Endothelial cell of umbilical vein (primary cell): ENCODE measurements at regions not wholly inside any gene's neighbourhood (a gene's known extent, or its start where the extent isn't known, plus 50 kb on each side); places are given as distances from the start of the nearest gene placed in this dataset.

Experiments used
- BruUV-seq: library from RNA; stranded (reverse); fragments of 400-500 nt; replicated peaks from 2 replicates; lab custom pipeline; 2021; lab: Mats Ljungman, UMichigan
- CTCF ChIA-PET: fragments of 300-600, 350-600 bp; sonication (Branson Sonifier 250); formaldehyde crosslinking; loops from one replicate; lab custom pipeline; 2021; ENCODE audit warnings: antibody characterized with exemption, inconsistent platforms; lab: Charles Lee
- POLR2A ChIA-PET: fragments of 300-600, 350-600 bp; sonication (Branson Sonifier 250); formaldehyde crosslinking; loops from one replicate; lab custom pipeline; 2021; ENCODE audit warnings: antibody characterized with exemption, inconsistent platforms; lab: Charles Lee
- DNase-seq: peaks from one replicate; pipeline ENCODE4 v3.0.0-alpha.2; 2011; ENCODE audit warnings: low read depth, low spot score
- FAIRE-seq: peaks from 2 replicates; lab custom pipeline; 2011; peaks lifted over from hg19 to GRCh38; lab: Jason Lieb, UNC
- H2AFZ ChIP-seq: 2 replicates; pipeline ENCODE4 v1.6.0; 2012; ENCODE audit warnings: low read depth, low read length, control low read depth, inconsistent platforms
- H3K27ac ChIP-seq: 2 replicates; pipeline ENCODE4 v1.5.1; 2011; ENCODE audit warnings: low read depth, mild to moderate bottlenecking, control low read depth, low read length, moderate library complexity; ENCODE audit not compliant: insufficient read depth
- H3K27me3 ChIP-seq, 2 experiments: 2 replicates each; pipeline versions ENCODE4 v1.6.0 to v1.6.1; 2011; ENCODE audit warnings: low read length in 2 of 2, mixed read lengths in 1 of 2; ENCODE audit not compliant: control insufficient read depth in 2 of 2, insufficient read depth in 2 of 2
- H3K36me3 ChIP-seq, 2 experiments: 2 replicates in 1 of 2; 3 replicates in 1 of 2; pipeline ENCODE4 v1.5.1; 2011; ENCODE audit warnings: low read length in 2 of 2, mild to moderate bottlenecking in 1 of 2, moderate library complexity in 1 of 2; ENCODE audit not compliant: control insufficient read depth in 2 of 2, insufficient read depth in 2 of 2; ENCODE audit errors: extremely low read depth in 1 of 2
- H3K4me1 ChIP-seq: 3 replicates; pipeline ENCODE4 v1.5.1; 2011; ENCODE audit warnings: mild to moderate bottlenecking, low read length; ENCODE audit not compliant: control insufficient read depth, insufficient read depth; ENCODE audit errors: extremely low read depth
- H3K4me2 ChIP-seq: 2 replicates; pipeline ENCODE4 v1.6.1; 2011; ENCODE audit warnings: low read length, control low read depth, mixed read lengths; ENCODE audit not compliant: insufficient read depth
- H3K4me3 ChIP-seq, 3 experiments: fragments of 200-600 bp in 1 of 3; sonication (generic), shearing (Covaris generic) in 1 of 3; replicated peaks in 1 of 3; 2 replicates each; pipeline ENCODE4 v1.5.1; 2011 to 2016; ENCODE audit warnings: control low read depth in 3 of 3, low read length in 3 of 3, mild to moderate bottlenecking in 2 of 3, inconsistent platforms in 1 of 3, low read depth in 1 of 3, moderate library complexity in 1 of 3; ENCODE audit not compliant: insufficient read depth in 1 of 3
- H3K79me2 ChIP-seq: 2 replicates; pipeline ENCODE4 v1.6.0; 2012; ENCODE audit warnings: low read length, inconsistent platforms; ENCODE audit not compliant: control insufficient read depth, insufficient read depth
- H3K9ac ChIP-seq: replicated peaks from 2 replicates; pipeline ENCODE3; 2011; ENCODE audit warnings: low read length, control low read depth; ENCODE audit not compliant: insufficient read depth; ENCODE audit errors: extremely low read depth
- H3K9me1 ChIP-seq: replicated peaks from 3 replicates; pipeline ENCODE4 v1.6.0; 2011; ENCODE audit warnings: mild to moderate bottlenecking, low read length; ENCODE audit not compliant: control insufficient read depth, insufficient read depth; ENCODE audit errors: extremely low read depth
- H3K9me3 ChIP-seq: replicated peaks from 2 replicates; pipeline ENCODE4 v1.5.1; 2012; ENCODE audit warnings: low read length, inconsistent platforms; ENCODE audit not compliant: control insufficient read depth, insufficient read depth
- H4K20me1 ChIP-seq: replicated peaks from 2 replicates; pipeline ENCODE3; 2011; ENCODE audit warnings: mild to moderate bottlenecking, low read length; ENCODE audit not compliant: control insufficient read depth, insufficient read depth; ENCODE audit errors: extremely low read depth
- EZH2 ChIP-seq: IDR thresholded peaks from 2 replicates; pipeline ENCODE4 v1.6.1; 2012; ENCODE audit warnings: borderline replicate concordance, low read depth, mild to moderate bottlenecking, moderate library complexity, low read length, inconsistent platforms; ENCODE audit not compliant: severe bottlenecking
- FOS ChIP-seq: IDR thresholded peaks from 2 replicates; pipeline ENCODE4 v1.6.1; 2011; ENCODE audit warnings: mild to moderate bottlenecking, low read length, moderate library complexity, borderline replicate concordance; ENCODE audit not compliant: insufficient read depth
- GATA2 ChIP-seq: IDR thresholded peaks from 2 replicates; pipeline ENCODE4 v1.7.0; 2011; ENCODE audit warnings: low read depth, mild to moderate bottlenecking, moderate library complexity, mixed read lengths, low read length; ENCODE audit not compliant: insufficient read length, insufficient read depth
- JUN ChIP-seq: IDR thresholded peaks from 2 replicates; pipeline ENCODE4 v1.6.1; 2011; ENCODE audit warnings: borderline replicate concordance, low read depth; ENCODE audit not compliant: insufficient read length, insufficient read depth
- MYC ChIP-seq: IDR thresholded peaks from one replicate; pipeline ENCODE4 v1.6.1; 2011; ENCODE audit warnings: mild to moderate bottlenecking, low read depth, low read length
- POLR2A ChIP-seq: IDR thresholded peaks from 2 replicates; pipeline ENCODE4 v1.6.1; 2012; ENCODE audit warnings: low read depth, mild to moderate bottlenecking, control low read depth, low read length
- POLR2AphosphoS5 ChIP-seq: IDR thresholded peaks from 2 replicates; pipeline ENCODE4 v1.6.1; 2012; ENCODE audit warnings: low read depth, mild to moderate bottlenecking, control low read depth, low read length, moderate library complexity; ENCODE audit not compliant: insufficient read depth
- dilution Hi-C: fragments of 300-500 bp; cut with MboI; formaldehyde crosslinking; loops from one replicate; pipeline ENCODE4 v1.15.0; 2019; ENCODE audit warnings: low sequenced_read_pairs; ENCODE audit not compliant: extremely low pct_ligation_motif_present
- intact Hi-C: fragments of 100-400 bp; cut with micrococcal nuclease; formaldehyde crosslinking; loops from one replicate; pipeline ENCODE4 v1.10.0; 2022
- TF ChIP-seq, protein P1 (sequence below), 2 donors: IDR thresholded peaks; 1 replicate in 1 of 2; 2 replicates in 1 of 2; pipeline ENCODE4 v1.5.1; 2011; ENCODE audit warnings: low read length in 2 of 2, mild to moderate bottlenecking in 2 of 2, moderate library complexity in 2 of 2, control low read depth in 1 of 2, inconsistent platforms in 1 of 2, low read depth in 1 of 2; ENCODE audit not compliant: insufficient read depth in 1 of 2; ENCODE audit errors: extremely low read depth in 1 of 2
- TF ChIP-seq, protein P2 (sequence below): IDR thresholded peaks from 2 replicates; pipeline ENCODE4 v1.6.1; 2011; ENCODE audit not compliant: insufficient read depth, insufficient read length

- Histone ChIP-seq H2AFZ (no peak overlapping the region), H3K9me3 (no peaks in the 10 kb centered on the region), H3K9ac (no peak overlapping the region), H3K36me3 (no peaks in the 10 kb centered on the region), H3K27ac (no peak overlapping the region), H3K4me1 (no peaks in the 10 kb centered on the region), H3K79me2 (no peaks in the 10 kb centered on the region), H3K27me3 (no peaks in the 10 kb centered on the region), H3K4me3 (no peak overlapping the region), H4K20me1 (no peaks in the 10 kb centered on the region), H3K4me2 (no peak overlapping the region), H3K9me1 (no peaks in the 10 kb centered on the region)
- TF ChIP-seq, protein P1, sequence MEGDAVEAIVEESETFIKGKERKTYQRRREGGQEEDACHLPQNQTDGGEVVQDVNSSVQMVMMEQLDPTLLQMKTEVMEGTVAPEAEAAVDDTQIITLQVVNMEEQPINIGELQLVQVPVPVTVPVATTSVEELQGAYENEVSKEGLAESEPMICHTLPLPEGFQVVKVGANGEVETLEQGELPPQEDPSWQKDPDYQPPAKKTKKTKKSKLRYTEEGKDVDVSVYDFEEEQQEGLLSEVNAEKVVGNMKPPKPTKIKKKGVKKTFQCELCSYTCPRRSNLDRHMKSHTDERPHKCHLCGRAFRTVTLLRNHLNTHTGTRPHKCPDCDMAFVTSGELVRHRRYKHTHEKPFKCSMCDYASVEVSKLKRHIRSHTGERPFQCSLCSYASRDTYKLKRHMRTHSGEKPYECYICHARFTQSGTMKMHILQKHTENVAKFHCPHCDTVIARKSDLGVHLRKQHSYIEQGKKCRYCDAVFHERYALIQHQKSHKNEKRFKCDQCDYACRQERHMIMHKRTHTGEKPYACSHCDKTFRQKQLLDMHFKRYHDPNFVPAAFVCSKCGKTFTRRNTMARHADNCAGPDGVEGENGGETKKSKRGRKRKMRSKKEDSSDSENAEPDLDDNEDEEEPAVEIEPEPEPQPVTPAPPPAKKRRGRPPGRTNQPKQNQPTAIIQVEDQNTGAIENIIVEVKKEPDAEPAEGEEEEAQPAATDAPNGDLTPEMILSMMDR (IDR thresholded peaks at IDR 0.05; ENCODE audit: extremely low read depth in 1 of 2, insufficient read depth in 1 of 2, low read depth in 1 of 2, low read length in 2 of 2): no peak
- TF ChIP-seq MYC: no peak
- FAIRE-seq (no peak), DNase-seq (no peak)
- POLR2A ChIA-PET: no interaction called here
- dilution Hi-C loops: no loop called here
- CTCF ChIA-PET: no interaction called here
- intact Hi-C loops: no loop called here
- BruUV-seq: no TSS peak
Measured at GRCh38 chr6:131410785-131411184, 162.2 kb upstream of the ARG1 start.

GRCh38 chr6:131412960-131413830 lies 159.8 kb upstream of the ARG1 start:
- POLR2A ChIA-PET: no interaction called here
- no TSS peak for BruUV-seq
- Histone ChIP-seq H3K9me3 (no peaks in the 10 kb centered on the region), H3K9ac (no peak overlapping the region), H4K20me1 (no peaks in the 10 kb centered on the region), H3K4me2 (no peak overlapping the region), H3K4me1 (no peaks in the 10 kb centered on the region), H3K27me3 (no peaks in the 10 kb centered on the region), H3K79me2 (no peaks in the 10 kb centered on the region), H3K9me1 (no peaks in the 10 kb centered on the region), H3K27ac (no peak overlapping the region), H3K4me3 (no peak overlapping the region), H2AFZ (no peak overlapping the region), H3K36me3 (no peaks in the 10 kb centered on the region)
- DNase-seq: no peak
- TF ChIP-seq EZH2 (no peak), JUN (no peak), FOS (no peak), POLR2A (no peak), POLR2AphosphoS5 (no peak), MYC (no peak), GATA2 (no peak)
- TF ChIP-seq, protein P1 (IDR thresholded peaks at IDR 0.05; ENCODE audit: extremely low read depth in 1 of 2, insufficient read depth in 1 of 2, low read depth in 1 of 2, low read length in 2 of 2): no peak
- TF ChIP-seq, protein P2, sequence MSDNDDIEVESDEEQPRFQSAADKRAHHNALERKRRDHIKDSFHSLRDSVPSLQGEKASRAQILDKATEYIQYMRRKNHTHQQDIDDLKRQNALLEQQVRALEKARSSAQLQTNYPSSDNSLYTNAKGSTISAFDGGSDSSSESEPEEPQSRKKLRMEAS: no peak
- CTCF ChIA-PET: no interaction called here
- no peak for FAIRE-seq
- intact Hi-C loops (no loop called here), dilution Hi-C loops (no loop called here)
